GM19025 (cell line): ENCODE measurements at regions not wholly inside any gene's neighbourhood (a gene's known extent, or its start where the extent isn't known, plus 50 kb on each side); places are given as distances from the start of the nearest gene placed in this dataset.
"Not testable (repeated sequence)": the region's sequence is repeated elsewhere in the genome, so short reads cannot be mapped to it uniquely, and the experiment has no call there.

ENCODE experiments used
- ATAC-seq: cut with Tn5 transposase; IDR thresholded peaks from one replicate; pipeline ENCODE4 v1.9.1; 2021; ENCODE audit warnings: mild to moderate bottlenecking, low read depth, moderate library complexity; ENCODE audit not compliant: unreplicated experiment

- no peak for ATAC-seq
Observed at GRCh38 chr12:70008944-70009343, 183.9 kb downstream of the MYRFL start.

GRCh38 chr12:70011353-70011752, 186.3 kb downstream of the MYRFL start:
- ATAC-seq = no peak

- ATAC-seq = not testable (repeated sequence)
Observed at GRCh38 chr12:70013016-70013415, 188.0 kb downstream of the MYRFL start.

- no peak for ATAC-seq
Observed at GRCh38 chr12:70028515-70028914, 203.5 kb downstream of the MYRFL start.

GRCh38 chr12:70028918-70029317, 203.9 kb downstream of the MYRFL start:
- no peak for ATAC-seq

- ATAC-seq = no peak
Observed at GRCh38 chr12:70031046-70031445, 206.0 kb downstream of the MYRFL start.

GRCh38 chr12:70032076-70032475, 207.0 kb downstream of the MYRFL start:
- no peak for ATAC-seq

GRCh38 chr12:70033310-70033709, 208.3 kb downstream of the MYRFL start:
- no peak for ATAC-seq

GRCh38 chr12:70040141-70040540, 203.1 kb upstream of the CNOT2 start:
- ATAC-seq = no peak

- no peak for ATAC-seq
Observed at GRCh38 chr12:70042675-70043074, 200.6 kb upstream of the CNOT2 start.

GRCh38 chr12:70043490-70044138, 199.6 kb upstream of the CNOT2 start:
- no peak for ATAC-seq

- ATAC-seq = no peak
Observed at GRCh38 chr12:70044167-70044566, 199.1 kb upstream of the CNOT2 start.

- ATAC-seq = no peak
Observed at GRCh38 chr12:70045036-70045435, 198.2 kb upstream of the CNOT2 start.

- no peak for ATAC-seq
Observed at GRCh38 chr12:70045514-70045913, 197.7 kb upstream of the CNOT2 start.

- ATAC-seq = no peak
Observed at GRCh38 chr12:70048521-70049250, 194.5 kb upstream of the CNOT2 start.

GRCh38 chr12:70049596-70050360, 193.5 kb upstream of the CNOT2 start:
- ATAC-seq = peak; percentile 89

GRCh38 chr12:70052476-70052875, 190.8 kb upstream of the CNOT2 start:
- no peak for ATAC-seq

- no peak for ATAC-seq
Observed at GRCh38 chr12:70052931-70053497, 190.2 kb upstream of the CNOT2 start.

GRCh38 chr12:70059373-70059772, 183.9 kb upstream of the CNOT2 start:
- no peak for ATAC-seq

GRCh38 chr12:70060634-70061033, 182.6 kb upstream of the CNOT2 start:
- no peak for ATAC-seq

- no peak for ATAC-seq
Observed at GRCh38 chr12:70068743-70069142, 174.5 kb upstream of the CNOT2 start.
